Suprapubic skin (tissue), 4 donors: ENCODE measurements at regions not wholly inside any gene's neighbourhood (a gene's known extent, or its start where the extent isn't known, plus 50 kb on each side); places are given as distances from the start of the nearest gene placed in this dataset.

Experiments used
- DNase-seq, 2 donors: peaks; one replicate each; pipeline ENCODE4 v3.0.0-alpha.2; 2019; ENCODE audit warnings: low spot score in 2 of 2
- H3K27ac ChIP-seq: fragments of 200-600 bp; sonication (generic); one replicate; pipeline ENCODE4 v1.5.1; 2019
- H3K27me3 ChIP-seq: fragments of 200-600 bp; sonication (generic); one replicate; pipeline ENCODE4 v1.5.1; 2019
- H3K36me3 ChIP-seq: fragments of 200-600 bp; sonication (generic); one replicate; pipeline ENCODE4 v1.5.1; 2019
- H3K4me1 ChIP-seq: fragments of 200-600 bp; sonication (generic); one replicate; pipeline ENCODE4 v1.5.1; 2019
- H3K4me3 ChIP-seq: fragments of 200-600 bp; sonication (generic); one replicate; pipeline ENCODE4 v1.5.1; 2019; ENCODE audit warnings: mild to moderate bottlenecking
- H3K9me3 ChIP-seq: fragments of 200-600 bp; sonication (generic); one replicate; pipeline ENCODE4 v1.5.1; 2019
- EP300 ChIP-seq: sonication (generic); formaldehyde crosslinking; IDR thresholded peaks from one replicate; pipeline ENCODE4 v1.6.1; 2017; ENCODE audit warnings: antibody characterized with exemption
- POLR2A ChIP-seq, 2 donors: fragments of 450-650 bp; IDR thresholded peaks; one replicate each; pipeline ENCODE4 v1.6.1; 2017; ENCODE audit warnings: antibody characterized with exemption in 2 of 2, mild to moderate bottlenecking in 2 of 2, moderate library complexity in 2 of 2
- POLR2AphosphoS5 ChIP-seq, 3 donors: sonication (generic); formaldehyde crosslinking; IDR thresholded peaks; one replicate each; pipeline ENCODE4 v1.6.1; 2017; ENCODE audit warnings: antibody characterized with exemption in 3 of 3
- WGBS: methylation state at CpG from one replicate; pipeline ENCODE4 v1.1.5; 2018; 5-methylcytosine and 5-hydroxymethylcytosine counted together
- TF ChIP-seq, protein P1 (sequence below), 2 donors: fragments of 200-600 bp in 1 of 2; fragments of 450-650 bp in 1 of 2; sonication (generic) in 1 of 2; IDR thresholded peaks; one replicate each; pipeline ENCODE4 v1.5.1; 2016 to 2019; ENCODE audit warnings: antibody characterized with exemption in 2 of 2, mild to moderate bottlenecking in 1 of 2, moderate library complexity in 1 of 2

DNA sequence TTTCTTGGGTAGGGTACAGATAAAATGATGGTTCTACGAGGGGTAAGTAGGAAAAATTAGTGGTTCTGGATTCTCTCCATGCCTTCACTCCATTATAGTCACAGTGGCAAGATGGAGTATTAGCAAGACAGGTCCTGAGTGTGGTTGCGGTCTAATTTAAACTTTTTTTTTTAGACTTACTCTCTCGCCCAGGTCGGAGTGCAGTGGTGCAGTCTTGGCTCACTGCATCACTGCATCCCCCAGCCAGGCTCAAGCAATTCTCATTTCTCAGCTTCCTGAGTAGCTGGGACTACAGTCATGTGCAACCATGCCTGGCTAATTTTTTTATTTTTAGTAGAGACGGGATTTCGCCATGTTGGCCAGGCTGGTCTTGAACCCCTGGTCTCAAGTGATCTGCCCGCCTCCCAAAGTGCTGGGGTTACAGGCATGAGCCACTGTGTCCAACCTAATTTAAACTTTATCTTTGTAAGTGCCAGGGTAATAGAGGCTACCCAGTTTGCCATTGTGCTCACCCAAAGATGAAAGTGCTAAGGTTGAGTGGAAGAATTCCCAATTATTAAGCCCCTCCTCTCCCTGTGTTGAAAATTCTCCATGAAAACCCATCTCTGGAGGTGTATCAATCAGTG lies 135.6 kb downstream of the TM9SF2 start:
- Histone ChIP-seq H3K36me3 (no peaks in the 10 kb centered on the region), H3K4me1 (no peaks in the 10 kb centered on the region), H3K27ac (no peak overlapping the region), H3K9me3 (no peaks in the 10 kb centered on the region), H3K4me3 (no peak overlapping the region), H3K27me3 (no peaks in the 10 kb centered on the region)
- TF ChIP-seq, protein P1, sequence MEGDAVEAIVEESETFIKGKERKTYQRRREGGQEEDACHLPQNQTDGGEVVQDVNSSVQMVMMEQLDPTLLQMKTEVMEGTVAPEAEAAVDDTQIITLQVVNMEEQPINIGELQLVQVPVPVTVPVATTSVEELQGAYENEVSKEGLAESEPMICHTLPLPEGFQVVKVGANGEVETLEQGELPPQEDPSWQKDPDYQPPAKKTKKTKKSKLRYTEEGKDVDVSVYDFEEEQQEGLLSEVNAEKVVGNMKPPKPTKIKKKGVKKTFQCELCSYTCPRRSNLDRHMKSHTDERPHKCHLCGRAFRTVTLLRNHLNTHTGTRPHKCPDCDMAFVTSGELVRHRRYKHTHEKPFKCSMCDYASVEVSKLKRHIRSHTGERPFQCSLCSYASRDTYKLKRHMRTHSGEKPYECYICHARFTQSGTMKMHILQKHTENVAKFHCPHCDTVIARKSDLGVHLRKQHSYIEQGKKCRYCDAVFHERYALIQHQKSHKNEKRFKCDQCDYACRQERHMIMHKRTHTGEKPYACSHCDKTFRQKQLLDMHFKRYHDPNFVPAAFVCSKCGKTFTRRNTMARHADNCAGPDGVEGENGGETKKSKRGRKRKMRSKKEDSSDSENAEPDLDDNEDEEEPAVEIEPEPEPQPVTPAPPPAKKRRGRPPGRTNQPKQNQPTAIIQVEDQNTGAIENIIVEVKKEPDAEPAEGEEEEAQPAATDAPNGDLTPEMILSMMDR (IDR thresholded peaks at IDR 0.05): no peak
- TF ChIP-seq POLR2AphosphoS5 (IDR thresholded peaks at IDR 0.05) (no peak), EP300 (no peak), POLR2A (IDR thresholded peaks at IDR 0.05) (no peak)
- 96% methylated on average over 7 of the region's 7 CpGs for WGBS
- DNase-seq: no peak

DNA sequence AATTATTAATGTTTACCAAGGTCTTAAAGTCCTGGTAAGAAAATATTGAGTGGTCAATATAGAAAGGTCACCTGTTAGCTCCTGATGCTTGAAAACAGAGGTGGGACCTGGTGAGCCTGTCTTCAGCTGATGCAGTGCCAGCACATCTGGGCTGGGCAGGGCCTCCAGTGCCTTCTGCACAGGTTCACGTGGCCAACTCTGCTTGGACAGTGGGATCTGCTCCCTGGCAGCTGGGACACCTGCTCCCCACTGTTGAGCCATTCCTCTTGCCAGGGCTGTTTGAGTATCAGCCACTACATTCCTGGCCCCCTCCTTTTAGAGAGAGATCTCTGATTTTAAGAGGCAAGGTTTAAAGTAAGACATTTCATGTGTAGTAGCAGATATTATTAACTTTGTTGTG lies 135.0 kb downstream of the TM9SF2 start:
- Histone ChIP-seq H3K4me3 (no peak overlapping the region), H3K27me3 (no peaks in the 10 kb centered on the region), H3K27ac (no peak overlapping the region), H3K36me3 (no peaks in the 10 kb centered on the region), H3K4me1 (no peaks in the 10 kb centered on the region), H3K9me3 (no peaks in the 10 kb centered on the region)
- 81% methylated on average over 1 of the region's 1 CpG for WGBS
- no peak for DNase-seq
- TF ChIP-seq POLR2AphosphoS5 (IDR thresholded peaks at IDR 0.05) (no peak), POLR2A (IDR thresholded peaks at IDR 0.05) (no peak), EP300 (no peak)
- TF ChIP-seq, protein P1 (IDR thresholded peaks at IDR 0.05): no peak

GRCh38 chr13:99634672-99635071 lies 133.4 kb downstream of the TM9SF2 start:
- TF ChIP-seq, protein P1 (IDR thresholded peaks at IDR 0.05): no peak
- no peak for TF ChIP-seq POLR2A (IDR thresholded peaks at IDR 0.05)
- H3K27ac ChIP-seq: no peak overlapping the region
- H3K4me3 ChIP-seq: no peak overlapping the region
- H3K36me3 ChIP-seq: no peaks in the 10 kb centered on the region
- H3K9me3 ChIP-seq: no peaks in the 10 kb centered on the region
- WGBS: 90% methylated on average over 7 of the region's 7 CpGs
- H3K27me3 ChIP-seq: no peaks in the 10 kb centered on the region
- no peaks in the 10 kb centered on the region for H3K4me1 ChIP-seq
- no peak for DNase-seq

DNA sequence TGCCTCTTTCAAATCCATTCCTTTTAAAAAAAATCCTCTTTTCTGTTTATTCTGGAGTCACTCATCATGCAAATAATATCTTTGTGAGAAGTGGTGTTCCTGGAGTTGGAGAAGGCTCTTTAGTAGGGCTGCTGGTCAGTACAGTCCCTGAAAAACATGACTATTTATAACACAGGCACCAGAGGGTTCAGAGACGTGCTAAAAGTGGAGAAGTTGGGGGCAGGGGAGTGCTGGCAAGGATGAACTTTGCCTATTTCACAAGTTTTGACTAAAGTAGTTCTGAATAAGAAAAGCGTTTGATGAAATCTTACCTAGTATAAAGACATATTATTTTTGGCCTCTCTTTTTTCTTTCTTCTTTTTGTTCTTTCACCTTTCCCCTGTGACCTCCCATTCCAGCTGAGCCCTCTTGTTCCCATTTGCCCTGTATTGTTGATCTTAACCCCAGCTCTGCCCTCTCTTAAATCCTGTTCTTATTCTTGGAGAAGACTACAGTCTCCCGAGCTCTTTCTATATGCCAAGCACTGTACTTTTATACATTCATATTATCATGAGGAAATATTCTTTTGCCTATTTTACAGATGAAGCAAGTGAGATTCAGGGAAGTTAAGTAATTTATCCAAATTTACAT lies 129.1 kb downstream of the TM9SF2 start:
- 81% methylated on average over 3 of the region's 3 CpGs for WGBS
- TF ChIP-seq, protein P1 (IDR thresholded peaks at IDR 0.05): no peak
- TF ChIP-seq POLR2AphosphoS5 (IDR thresholded peaks at IDR 0.05) (no peak), POLR2A (IDR thresholded peaks at IDR 0.05) (no peak), EP300 (no peak)
- H3K4me1 ChIP-seq: peaks cover 7% of the 10 kb centered on the region
- H3K9me3 ChIP-seq: no peaks in the 10 kb centered on the region
- H3K27me3 ChIP-seq: no peaks in the 10 kb centered on the region
- no peak for DNase-seq
- no peaks in the 10 kb centered on the region for H3K36me3 ChIP-seq
- no peak overlapping the region for H3K27ac ChIP-seq
- no peak overlapping the region for H3K4me3 ChIP-seq

- Histone ChIP-seq H3K27ac (no peak overlapping the region), H3K36me3 (no peaks in the 10 kb centered on the region), H3K4me1 (peaks cover 7% of the 10 kb centered on the region), H3K4me3 (no peak overlapping the region), H3K27me3 (no peaks in the 10 kb centered on the region), H3K9me3 (no peaks in the 10 kb centered on the region)
- no peak for TF ChIP-seq POLR2AphosphoS5 (IDR thresholded peaks at IDR 0.05)
- TF ChIP-seq, protein P1 (IDR thresholded peaks at IDR 0.05): no peak
- no peak for TF ChIP-seq POLR2A (IDR thresholded peaks at IDR 0.05)
- no peak for TF ChIP-seq EP300
- 96% methylated on average over 4 of the region's 5 CpGs for WGBS
- DNase-seq: no peak
Observed at GRCh38 chr13:99629641-99630040, 128.4 kb downstream of the TM9SF2 start.
